Stimulated activated CD4-positive, alpha-beta T cell treated with anti-CD3 and anti-CD28 coated beads, TNF-alpha, amount 100 ng/mL, for 1 hour (primary cell): ENCODE measurements at regions not wholly inside any gene's neighbourhood (a gene's known extent, or its start where the extent isn't known, plus 50 kb on each side); places are given as distances from the start of the nearest gene placed in this dataset.
"Not testable (repeated sequence)": the region's sequence is repeated elsewhere in the genome, so short reads cannot be mapped to it uniquely, and the experiment has no call there.

Source experiments
- DNase-seq, 3 donors: peaks; one replicate each; pipeline ENCODE4 v3.0.0-alpha.2; 2020; ENCODE audit warnings: low read depth in 3 of 3, low spot score in 1 of 3

GRCh38 chr9:28443461-28443860 is 870.2 kb upstream of the C9orf72 start:
- DNase-seq, result no peak

GRCh38 chr9:28444637-28445036 is 871.4 kb upstream of the C9orf72 start:
- no peak for DNase-seq

- DNase-seq, result no peak
These were observed 871.9 kb upstream of the C9orf72 start for GRCh38 chr9:28445211-28445610.

GRCh38 chr9:28453918-28454317 is 880.6 kb upstream of the C9orf72 start:
- no peak for DNase-seq

GRCh38 chr9:28456861-28457260 is 883.6 kb upstream of the C9orf72 start:
- no peak for DNase-seq

GRCh38 chr9:28464481-28465216 is 891.4 kb upstream of the C9orf72 start:
- no peak for DNase-seq

- no peak for DNase-seq
These were observed 898.0 kb upstream of the C9orf72 start for GRCh38 chr9:28471261-28471660.

- DNase-seq, result no peak
These were observed 914.3 kb upstream of the C9orf72 start for GRCh38 chr9:28487561-28487960.

GRCh38 chr9:28491121-28491520 is 917.8 kb upstream of the C9orf72 start:
- no peak for DNase-seq

GRCh38 chr9:28498168-28498567 is 924.9 kb upstream of the C9orf72 start:
- not testable (repeated sequence) for DNase-seq

- DNase-seq, result no peak
These were observed 928.9 kb upstream of the C9orf72 start for GRCh38 chr9:28502189-28502588.

GRCh38 chr9:28502741-28503140 is 929.5 kb upstream of the C9orf72 start:
- DNase-seq, result no peak

GRCh38 chr9:28503573-28503972 is 930.3 kb upstream of the C9orf72 start:
- no peak for DNase-seq

- no peak for DNase-seq
These were observed 945.2 kb upstream of the C9orf72 start for GRCh38 chr9:28518439-28518838.

GRCh38 chr9:28524309-28524708 is 951.0 kb upstream of the C9orf72 start:
- DNase-seq, result not testable (repeated sequence)

GRCh38 chr9:28528049-28528448 is 954.8 kb upstream of the C9orf72 start:
- no peak for DNase-seq

- DNase-seq, result no peak
These were observed 964.9 kb upstream of the C9orf72 start for GRCh38 chr9:28538132-28538531.

- DNase-seq, result no peak
These were observed 966.3 kb upstream of the C9orf72 start for GRCh38 chr9:28539434-28540070.

- DNase-seq, result no peak
These were observed 969.6 kb upstream of the C9orf72 start for GRCh38 chr9:28542928-28543327.

- no peak for DNase-seq
These were observed 974.2 kb upstream of the C9orf72 start for GRCh38 chr9:28547527-28547926.

GRCh38 chr9:28563291-28563934 is 990.1 kb upstream of the C9orf72 start:
- no peak for DNase-seq

- no peak for DNase-seq
These were observed 1010.6 kb upstream of the C9orf72 start for GRCh38 chr9:28583832-28584231.
